ENCODE measurements at regions not wholly inside any gene's neighbourhood (a gene's known extent, or its start where the extent isn't known, plus 50 kb on each side); places are given as distances from the start of the nearest gene placed in this dataset.

DNA sequence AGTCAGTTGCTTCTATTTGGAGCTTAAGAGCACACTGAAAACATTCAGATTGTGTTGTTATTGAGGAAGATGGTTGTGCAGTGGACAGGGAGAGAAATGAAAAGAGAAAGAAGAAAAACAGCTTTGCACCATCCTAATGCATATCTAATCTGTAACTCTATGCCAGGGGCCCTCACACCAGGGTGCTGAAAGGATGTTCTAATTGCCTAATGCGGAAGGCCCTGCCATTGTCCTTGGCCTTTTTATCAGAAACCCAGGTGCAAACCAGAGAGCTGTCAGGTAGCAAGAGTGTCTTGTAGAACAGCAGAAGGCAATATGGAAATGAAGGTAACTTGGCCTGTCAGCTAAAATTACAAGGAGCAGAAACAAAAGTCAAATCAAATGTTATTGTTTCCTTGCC, 384.5 kb upstream of the PIK3R1 start:
- H3F3A ChIP-seq (replicated peaks; ENCODE audit: insufficient read depth), result no peaks in the 10 kb centered on the region
- H3K9me2 ChIP-seq, result no peaks in the 10 kb centered on the region
- ChIA-PET CTCF (interaction anchor here (0.9 to 1.1 kb wide), 2 partner anchors 11 to 14 kb away, joined by 3 to 5 read pairs; no protein-coding TSS in a partner anchor), POLR2A (no interaction called here)
- no peak overlapping the region for H3K27ac ChIP-seq (ENCODE audit: low read depth in 2 of 2, low read length in 1 of 2)
- H3K4me2 ChIP-seq, result no peak overlapping the region
- H3K9me3 ChIP-seq, result no peaks in the 10 kb centered on the region
- H3K4me1 ChIP-seq (ENCODE audit: control insufficient read depth in 1 of 2, insufficient read depth in 2 of 2, low read depth in 1 of 2, low read length in 1 of 2), result no peaks in the 10 kb centered on the region
- H4K20me1 ChIP-seq (ENCODE audit: insufficient read depth), result no peaks in the 10 kb centered on the region
- no peak for TF ChIP-seq JUND (IDR thresholded peaks at IDR 0.05)
- TF ChIP-seq MEF2A (IDR thresholded peaks at IDR 0.05; ENCODE audit: borderline replicate concordance, low read depth), result no peak
- TF ChIP-seq, protein P1, sequence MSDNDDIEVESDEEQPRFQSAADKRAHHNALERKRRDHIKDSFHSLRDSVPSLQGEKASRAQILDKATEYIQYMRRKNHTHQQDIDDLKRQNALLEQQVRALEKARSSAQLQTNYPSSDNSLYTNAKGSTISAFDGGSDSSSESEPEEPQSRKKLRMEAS (IDR thresholded peaks at IDR 0.05; ENCODE audit: low read depth), result no peak
- TF ChIP-seq, protein P2, sequence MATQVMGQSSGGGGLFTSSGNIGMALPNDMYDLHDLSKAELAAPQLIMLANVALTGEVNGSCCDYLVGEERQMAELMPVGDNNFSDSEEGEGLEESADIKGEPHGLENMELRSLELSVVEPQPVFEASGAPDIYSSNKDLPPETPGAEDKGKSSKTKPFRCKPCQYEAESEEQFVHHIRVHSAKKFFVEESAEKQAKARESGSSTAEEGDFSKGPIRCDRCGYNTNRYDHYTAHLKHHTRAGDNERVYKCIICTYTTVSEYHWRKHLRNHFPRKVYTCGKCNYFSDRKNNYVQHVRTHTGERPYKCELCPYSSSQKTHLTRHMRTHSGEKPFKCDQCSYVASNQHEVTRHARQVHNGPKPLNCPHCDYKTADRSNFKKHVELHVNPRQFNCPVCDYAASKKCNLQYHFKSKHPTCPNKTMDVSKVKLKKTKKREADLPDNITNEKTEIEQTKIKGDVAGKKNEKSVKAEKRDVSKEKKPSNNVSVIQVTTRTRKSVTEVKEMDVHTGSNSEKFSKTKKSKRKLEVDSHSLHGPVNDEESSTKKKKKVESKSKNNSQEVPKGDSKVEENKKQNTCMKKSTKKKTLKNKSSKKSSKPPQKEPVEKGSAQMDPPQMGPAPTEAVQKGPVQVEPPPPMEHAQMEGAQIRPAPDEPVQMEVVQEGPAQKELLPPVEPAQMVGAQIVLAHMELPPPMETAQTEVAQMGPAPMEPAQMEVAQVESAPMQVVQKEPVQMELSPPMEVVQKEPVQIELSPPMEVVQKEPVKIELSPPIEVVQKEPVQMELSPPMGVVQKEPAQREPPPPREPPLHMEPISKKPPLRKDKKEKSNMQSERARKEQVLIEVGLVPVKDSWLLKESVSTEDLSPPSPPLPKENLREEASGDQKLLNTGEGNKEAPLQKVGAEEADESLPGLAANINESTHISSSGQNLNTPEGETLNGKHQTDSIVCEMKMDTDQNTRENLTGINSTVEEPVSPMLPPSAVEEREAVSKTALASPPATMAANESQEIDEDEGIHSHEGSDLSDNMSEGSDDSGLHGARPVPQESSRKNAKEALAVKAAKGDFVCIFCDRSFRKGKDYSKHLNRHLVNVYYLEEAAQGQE (IDR thresholded peaks at IDR 0.05; ENCODE audit: low read depth, low read length), result no peak
- no peak for TF ChIP-seq TAF1 (IDR thresholded peaks at IDR 0.05; ENCODE audit: borderline replicate concordance, low read depth, low read length)
- TF ChIP-seq MXI1 (IDR thresholded peaks at IDR 0.05; ENCODE audit: low read depth, low read length), result no peak
- TF ChIP-seq FOXM1 (IDR thresholded peaks at IDR 0.05; ENCODE audit: low read depth), result no peak
- TF ChIP-seq, protein P3, sequence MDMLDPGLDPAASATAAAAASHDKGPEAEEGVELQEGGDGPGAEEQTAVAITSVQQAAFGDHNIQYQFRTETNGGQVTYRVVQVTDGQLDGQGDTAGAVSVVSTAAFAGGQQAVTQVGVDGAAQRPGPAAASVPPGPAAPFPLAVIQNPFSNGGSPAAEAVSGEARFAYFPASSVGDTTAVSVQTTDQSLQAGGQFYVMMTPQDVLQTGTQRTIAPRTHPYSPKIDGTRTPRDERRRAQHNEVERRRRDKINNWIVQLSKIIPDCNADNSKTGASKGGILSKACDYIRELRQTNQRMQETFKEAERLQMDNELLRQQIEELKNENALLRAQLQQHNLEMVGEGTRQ (IDR thresholded peaks at IDR 0.05; ENCODE audit: borderline replicate concordance, low read depth, low read length), result no peak
- no peak for TF ChIP-seq GABPA (IDR thresholded peaks at IDR 0.05; ENCODE audit: low read depth)
- no peak for TF ChIP-seq NFIC (IDR thresholded peaks at IDR 0.05; ENCODE audit: borderline replicate concordance)
- TF ChIP-seq EZH2phosphoT487 (IDR thresholded peaks at IDR 0.05; ENCODE audit: borderline replicate concordance, low read depth), result no peak
- 73% methylated on average over 1 of the region's 1 CpG for whole genome bisulfite sequencing (ENCODE audit: low lambda C conversion rate)
- H3K27me3 ChIP-seq (ENCODE audit: insufficient read depth), result no peaks in the 10 kb centered on the region
- no peak overlapping the region for H3K9ac ChIP-seq
- no peak overlapping the region for H3K4me3 ChIP-seq (ENCODE audit: low read depth in 2 of 2, low read length in 1 of 2)
- no peaks in the 10 kb centered on the region for H3K79me2 ChIP-seq (ENCODE audit: insufficient read depth)
- no peak overlapping the region for H2AFZ ChIP-seq (ENCODE audit: low read depth)
- DNase-seq, result no peak
- no peaks in the 10 kb centered on the region for H3K36me3 ChIP-seq (replicated peaks in 1 of 2; ENCODE audit: control insufficient read depth in 1 of 2, insufficient read depth in 2 of 2, low read length in 1 of 2)

DNA sequence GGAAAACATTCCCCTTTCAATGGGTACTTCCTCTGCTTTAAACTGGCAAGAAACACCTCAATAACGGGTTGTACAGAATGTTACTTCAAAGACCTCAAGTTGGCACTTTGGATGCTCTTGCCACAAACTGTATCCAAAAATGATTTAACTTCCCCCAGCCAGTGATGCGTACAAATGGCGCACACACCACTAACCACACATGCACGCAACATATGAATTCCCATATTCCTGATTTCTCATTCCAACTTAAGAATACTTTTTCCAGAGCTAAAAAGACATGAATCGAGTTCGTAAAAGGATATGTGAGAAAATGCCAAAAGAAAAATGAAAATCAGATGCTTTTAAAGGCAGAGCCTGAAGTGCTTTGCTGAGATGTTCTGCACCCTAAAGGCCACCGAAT, 388.0 kb upstream of the PIK3R1 start:
- H4K20me1 ChIP-seq (ENCODE audit: insufficient read depth), result no peaks in the 10 kb centered on the region
- H2AFZ ChIP-seq (ENCODE audit: low read depth), result no peak overlapping the region
- H3K27me3 ChIP-seq (ENCODE audit: insufficient read depth), result no peaks in the 10 kb centered on the region
- H3K36me3 ChIP-seq (replicated peaks in 1 of 2; ENCODE audit: control insufficient read depth in 1 of 2, insufficient read depth in 2 of 2, low read length in 1 of 2), result no peaks in the 10 kb centered on the region
- no peaks in the 10 kb centered on the region for H3K4me1 ChIP-seq (ENCODE audit: control insufficient read depth in 1 of 2, insufficient read depth in 2 of 2, low read depth in 1 of 2, low read length in 1 of 2)
- CTCF ChIA-PET, result no interaction called here
- WGBS (ENCODE audit: low lambda C conversion rate), result 50% methylated on average over 7 of the region's 7 CpGs
- no peaks in the 10 kb centered on the region for H3K9me3 ChIP-seq
- no peak overlapping the region for H3K9ac ChIP-seq
- no peaks in the 10 kb centered on the region for H3F3A ChIP-seq (replicated peaks; ENCODE audit: insufficient read depth)
- DNase-seq, result no peak
- no peak overlapping the region for H3K27ac ChIP-seq (ENCODE audit: low read depth in 2 of 2, low read length in 1 of 2)
- no peaks in the 10 kb centered on the region for H3K79me2 ChIP-seq (ENCODE audit: insufficient read depth)
- H3K9me2 ChIP-seq, result no peaks in the 10 kb centered on the region
- no peak overlapping the region for H3K4me2 ChIP-seq
- POLR2A ChIA-PET, result no interaction called here
- no peak overlapping the region for H3K4me3 ChIP-seq (ENCODE audit: low read depth in 2 of 2, low read length in 1 of 2)
- TF ChIP-seq, protein P2 (IDR thresholded peaks at IDR 0.05; ENCODE audit: low read depth, low read length), result no peak
- TF ChIP-seq GABPA (IDR thresholded peaks at IDR 0.05; ENCODE audit: low read depth), result no peak
- TF ChIP-seq POLR2AphosphoS5 (IDR thresholded peaks at IDR 0.05; ENCODE audit: low read depth, low read length), result no peak
- no peak for TF ChIP-seq MXI1 (IDR thresholded peaks at IDR 0.05; ENCODE audit: low read depth, low read length)
- no peak for TF ChIP-seq FOSL2 (IDR thresholded peaks at IDR 0.05; ENCODE audit: borderline replicate concordance, low read depth)
- TF ChIP-seq SMC3 (IDR thresholded peaks at IDR 0.05; ENCODE audit: low read depth, low read length), result no peak
- TF ChIP-seq YY1 (IDR thresholded peaks at IDR 0.05; ENCODE audit: low read depth), result no peak
- no peak for TF ChIP-seq TCF12 (IDR thresholded peaks at IDR 0.05)
- no peak for TF ChIP-seq EZH2phosphoT487 (IDR thresholded peaks at IDR 0.05; ENCODE audit: borderline replicate concordance, low read depth)
- TF ChIP-seq MEF2A (IDR thresholded peaks at IDR 0.05; ENCODE audit: borderline replicate concordance, low read depth), result no peak
- TF ChIP-seq NFIC (IDR thresholded peaks at IDR 0.05; ENCODE audit: borderline replicate concordance), result no peak
- no peak for TF ChIP-seq RAD21 (IDR thresholded peaks at IDR 0.05; ENCODE audit: low read length)
- TF ChIP-seq, protein P4, sequence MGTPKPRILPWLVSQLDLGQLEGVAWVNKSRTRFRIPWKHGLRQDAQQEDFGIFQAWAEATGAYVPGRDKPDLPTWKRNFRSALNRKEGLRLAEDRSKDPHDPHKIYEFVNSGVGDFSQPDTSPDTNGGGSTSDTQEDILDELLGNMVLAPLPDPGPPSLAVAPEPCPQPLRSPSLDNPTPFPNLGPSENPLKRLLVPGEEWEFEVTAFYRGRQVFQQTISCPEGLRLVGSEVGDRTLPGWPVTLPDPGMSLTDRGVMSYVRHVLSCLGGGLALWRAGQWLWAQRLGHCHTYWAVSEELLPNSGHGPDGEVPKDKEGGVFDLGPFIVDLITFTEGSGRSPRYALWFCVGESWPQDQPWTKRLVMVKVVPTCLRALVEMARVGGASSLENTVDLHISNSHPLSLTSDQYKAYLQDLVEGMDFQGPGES (IDR thresholded peaks at IDR 0.05; ENCODE audit: low read depth, low read length), result no peak
- no peak for TF ChIP-seq SIN3A (IDR thresholded peaks at IDR 0.05; ENCODE audit: borderline replicate concordance, low read depth, low read length)
